Mesendoderm (in vitro differentiated cells): ENCODE measurements at regions not wholly inside any gene's neighbourhood (a gene's known extent, or its start where the extent isn't known, plus 50 kb on each side); places are given as distances from the start of the nearest gene placed in this dataset.

Experiments
- DNase-seq: peaks from one replicate; pipeline ENCODE4 v3.0.0; 2013
- H2AK5ac ChIP-seq: 2 replicates; pipeline ENCODE4 v1.6.1; 2013; ENCODE audit warnings: low read length, inconsistent platforms
- H2BK120ac ChIP-seq: 2 replicates; pipeline ENCODE4 v1.6.1; 2013; ENCODE audit warnings: low read depth, mild to moderate bottlenecking, low read length, moderate library complexity, mixed read lengths
- H2BK15ac ChIP-seq: replicated peaks from 2 replicates; pipeline ENCODE4 v1.6.1; 2013; ENCODE audit warnings: low read depth, mild to moderate bottlenecking, moderate library complexity
- H2BK5ac ChIP-seq: 2 replicates; pipeline ENCODE4 v1.6.1; 2013; ENCODE audit warnings: low read length, inconsistent platforms
- H3K18ac ChIP-seq: 2 replicates; pipeline ENCODE4 v1.6.1; 2013; ENCODE audit warnings: mild to moderate bottlenecking, low read length, mixed read lengths
- H3K23ac ChIP-seq: one replicate; pipeline ENCODE4 v1.6.1; 2013; ENCODE audit warnings: low read length
- H3K27ac ChIP-seq: 2 replicates; pipeline ENCODE4 v1.5.1; 2013; ENCODE audit warnings: low read depth, mild to moderate bottlenecking, inconsistent platforms, low read length, moderate library complexity
- H3K27me3 ChIP-seq: 2 replicates; pipeline ENCODE4 v1.6.1; 2013; ENCODE audit warnings: low read length, control low read depth, mild to moderate bottlenecking, inconsistent platforms; ENCODE audit not compliant: insufficient read depth, poor library complexity
- H3K36me3 ChIP-seq: 2 replicates; pipeline ENCODE4 v1.6.1; 2013; ENCODE audit warnings: low read length, inconsistent platforms; ENCODE audit not compliant: control insufficient read depth, insufficient read depth
- H3K4ac ChIP-seq: one replicate; pipeline ENCODE4 v1.6.1; 2013; ENCODE audit warnings: low read depth, mild to moderate bottlenecking, low read length, moderate library complexity
- H3K4me1 ChIP-seq: 2 replicates; pipeline ENCODE4 v1.6.1; 2013; ENCODE audit warnings: low read depth, low read length, inconsistent platforms; ENCODE audit not compliant: control insufficient read depth
- H3K4me2 ChIP-seq: 2 replicates; pipeline ENCODE4 v1.6.1; 2013; ENCODE audit warnings: low read length
- H3K4me3 ChIP-seq: 2 replicates; pipeline ENCODE4 v1.5.1; 2013; ENCODE audit warnings: mild to moderate bottlenecking, low read length
- H3K56ac ChIP-seq: one replicate; pipeline ENCODE4 v1.6.1; 2013; ENCODE audit warnings: low read length
- H3K79me1 ChIP-seq: 2 replicates; pipeline ENCODE4 v1.6.1; 2013; ENCODE audit warnings: low read length, inconsistent platforms
- H3K79me2 ChIP-seq: 2 replicates; pipeline ENCODE4 v1.6.1; 2013; ENCODE audit warnings: mild to moderate bottlenecking, low read length; ENCODE audit not compliant: control insufficient read depth, insufficient read depth
- H3K9ac ChIP-seq: 2 replicates; pipeline ENCODE4 v1.6.1; 2013; ENCODE audit warnings: low read length, inconsistent platforms
- H4K5ac ChIP-seq: one replicate; pipeline ENCODE4 v1.6.1; 2013; ENCODE audit warnings: low read length
- H4K8ac ChIP-seq: one replicate; pipeline ENCODE4 v1.6.1; 2013; ENCODE audit warnings: low read depth, mild to moderate bottlenecking, control low read depth, low read length, moderate library complexity
- WGBS: extraction: QIAGEN DNeasy Blood & Tissue Kit; methylation state at CpG from one replicate; pipeline ENCODE4 v1.1.7; 2013; ENCODE audit warnings: low lambda C conversion rate, missing lambda C conversion rate; ENCODE audit not compliant: insufficient coverage; ENCODE audit errors: extremely low coverage; 5-methylcytosine and 5-hydroxymethylcytosine counted together

- H3K36me3 ChIP-seq, result no peaks in the 10 kb centered on the region
- H3K27ac ChIP-seq, result no peak overlapping the region
- H3K4me3 ChIP-seq, result no peak overlapping the region
- H4K5ac ChIP-seq, result no peak overlapping the region
- H3K23ac ChIP-seq, result no peak overlapping the region
- H3K4ac ChIP-seq, result no peak overlapping the region
- no peak overlapping the region for H3K4me2 ChIP-seq
- no peak for DNase-seq
- H2BK15ac ChIP-seq, result no peak overlapping the region
- no peak overlapping the region for H2BK5ac ChIP-seq
- H2AK5ac ChIP-seq, result no peak overlapping the region
- H3K79me1 ChIP-seq, result no peaks in the 10 kb centered on the region
- H3K18ac ChIP-seq, result no peak overlapping the region
- H3K27me3 ChIP-seq, result no peaks in the 10 kb centered on the region
- H3K4me1 ChIP-seq, result no peaks in the 10 kb centered on the region
- no peaks in the 10 kb centered on the region for H3K79me2 ChIP-seq
- H2BK120ac ChIP-seq, result no peak overlapping the region
- WGBS, result no CpG with 5 or more reads among the region's 1 CpG
- no peak overlapping the region for H4K8ac ChIP-seq
- no peak overlapping the region for H3K56ac ChIP-seq
- no peak overlapping the region for H3K9ac ChIP-seq
Observed at GRCh38 chr3:170644711-170645110, 58.8 kb upstream of the SLC7A14 start.

- no peak overlapping the region for H3K4me3 ChIP-seq
- H3K79me2 ChIP-seq, result no peaks in the 10 kb centered on the region
- H2AK5ac ChIP-seq, result no peak overlapping the region
- no peaks in the 10 kb centered on the region for H3K79me1 ChIP-seq
- H2BK15ac ChIP-seq, result no peak overlapping the region
- H3K23ac ChIP-seq, result no peak overlapping the region
- H3K56ac ChIP-seq, result no peak overlapping the region
- H3K9ac ChIP-seq, result no peak overlapping the region
- no peaks in the 10 kb centered on the region for H3K27me3 ChIP-seq
- no peak overlapping the region for H4K5ac ChIP-seq
- no peaks in the 10 kb centered on the region for H3K4me1 ChIP-seq
- no peaks in the 10 kb centered on the region for H3K36me3 ChIP-seq
- no peak overlapping the region for H2BK5ac ChIP-seq
- H2BK120ac ChIP-seq, result no peak overlapping the region
- no peak for DNase-seq
- no peak overlapping the region for H3K18ac ChIP-seq
- no peak overlapping the region for H3K27ac ChIP-seq
- no peak overlapping the region for H3K4me2 ChIP-seq
- no peak overlapping the region for H4K8ac ChIP-seq
- no CpG with 5 or more reads among the region's 3 CpGs for WGBS
- H3K4ac ChIP-seq, result no peak overlapping the region
Observed at GRCh38 chr3:170643831-170644230, 58.0 kb upstream of the SLC7A14 start.

- Histone ChIP-seq H4K8ac (peak overlapping the region; percentile 13), H3K36me3 (no peaks in the 10 kb centered on the region), H3K18ac (no peak overlapping the region)
Observed at GRCh38 chr3:170642882-170643601, 57.2 kb upstream of the SLC7A14 start.

GRCh38 chr3:170641510-170642236 lies 55.8 kb upstream of the SLC7A14 start:
- WGBS, result no CpG with 5 or more reads among the region's 5 CpGs

More at GRCh38 chr3:170642882-170643601, 57.2 kb upstream of the SLC7A14 start:
- DNase-seq, result no peak
- H4K5ac ChIP-seq, result no peak overlapping the region
- no CpG with 5 or more reads among the region's 3 CpGs for WGBS
- H3K27ac ChIP-seq, result no peak overlapping the region
- H2BK120ac ChIP-seq, result no peak overlapping the region
- no peaks in the 10 kb centered on the region for H3K27me3 ChIP-seq
- no peak overlapping the region for H3K9ac ChIP-seq
- H3K56ac ChIP-seq, result no peak overlapping the region
- no peak overlapping the region for H2BK5ac ChIP-seq
- H2AK5ac ChIP-seq, result no peak overlapping the region
- no peaks in the 10 kb centered on the region for H3K79me1 ChIP-seq
- H2BK15ac ChIP-seq, result no peak overlapping the region
- H3K23ac ChIP-seq, result no peak overlapping the region
- no peaks in the 10 kb centered on the region for H3K79me2 ChIP-seq
- no peak overlapping the region for H3K4me2 ChIP-seq
- H3K4me1 ChIP-seq, result no peaks in the 10 kb centered on the region
- H3K4ac ChIP-seq, result no peak overlapping the region
- H3K4me3 ChIP-seq, result no peak overlapping the region

GRCh38 chr3:170640737-170641171 lies 54.9 kb upstream of the SLC7A14 start:
- H3K4me2 ChIP-seq, result no peak overlapping the region
- H3K4ac ChIP-seq, result no peak overlapping the region
- H2AK5ac ChIP-seq, result no peak overlapping the region
- H3K79me2 ChIP-seq, result no peaks in the 10 kb centered on the region
- no peak overlapping the region for H2BK15ac ChIP-seq
- no peak overlapping the region for H2BK120ac ChIP-seq
- H3K9ac ChIP-seq, result no peak overlapping the region
- H3K36me3 ChIP-seq, result no peaks in the 10 kb centered on the region
- H3K4me1 ChIP-seq, result no peaks in the 10 kb centered on the region
- H3K27ac ChIP-seq, result no peak overlapping the region
- no CpG with 5 or more reads among the region's 1 CpG for WGBS
- no peak overlapping the region for H3K56ac ChIP-seq
- H3K4me3 ChIP-seq, result no peak overlapping the region
- no peaks in the 10 kb centered on the region for H3K27me3 ChIP-seq
- H4K8ac ChIP-seq, result no peak overlapping the region
- H3K23ac ChIP-seq, result no peak overlapping the region
- no peaks in the 10 kb centered on the region for H3K79me1 ChIP-seq
- DNase-seq, result no peak
- H4K5ac ChIP-seq, result no peak overlapping the region
- no peak overlapping the region for H2BK5ac ChIP-seq
- no peak overlapping the region for H3K18ac ChIP-seq

More at GRCh38 chr3:170641510-170642236, 55.8 kb upstream of the SLC7A14 start:
- Histone ChIP-seq H3K27ac (no peak overlapping the region), H4K8ac (no peak overlapping the region), H3K4me3 (no peak overlapping the region), H3K18ac (no peak overlapping the region), H3K4ac (no peak overlapping the region), H2BK5ac (no peak overlapping the region), H2BK120ac (no peak overlapping the region), H3K79me1 (no peaks in the 10 kb centered on the region), H4K5ac (no peak overlapping the region), H3K23ac (no peak overlapping the region), H3K79me2 (no peaks in the 10 kb centered on the region), H3K56ac (no peak overlapping the region), H3K27me3 (no peaks in the 10 kb centered on the region), H3K36me3 (no peaks in the 10 kb centered on the region), H3K4me2 (no peak overlapping the region), H3K9ac (no peak overlapping the region), H2AK5ac (no peak overlapping the region), H2BK15ac (no peak overlapping the region), H3K4me1 (no peaks in the 10 kb centered on the region)
- DNase-seq, result no peak
